K562 (cell line): ENCODE measurements at regions not wholly inside any gene's neighbourhood (a gene's known extent, or its start where the extent isn't known, plus 50 kb on each side); places are given as distances from the start of the nearest gene placed in this dataset.

Source experiments
- ATAC-seq: fragments of 200-7000 bp; cut with Tn5 transposase; 3 replicates; pipeline ENCODE4 v1.9.1; 2020; ENCODE audit warnings: moderate library complexity
- BruUV-seq: library from RNA; stranded (reverse); fragments of 400-500 nt; replicated peaks from 2 replicates; lab custom pipeline; 2021; lab: Mats Ljungman, UMichigan
- CTCF ChIA-PET: fragments of 300-600 bp; formaldehyde crosslinking; extraction: SDS; loops from one replicate; lab custom pipeline; 2021; ENCODE audit warnings: low intra/inter-chr PET ratio; lab: Yijun Ruan, JAX
- POLR2A ChIA-PET: fragments of 300-600, 350-650 bp; sonication (Branson Sonifier 250); formaldehyde crosslinking; extraction: SDS; loops from one replicate; lab custom pipeline; 2021; ENCODE audit warnings: antibody characterized with exemption, inconsistent platforms; lab: Yijun Ruan, JAX
- DNase-seq, 4 experiments: peaks; one replicate each; pipeline versions ENCODE4 v3.0.0 to v3.0.0-alpha.2; 2011 to 2018; ENCODE audit warnings: low spot score in 3 of 4, mixed read lengths in 3 of 4; ENCODE audit errors: extremely low read depth in 1 of 4
- FAIRE-seq: peaks from 2 replicates; lab custom pipeline; 2011; peaks lifted over from hg19 to GRCh38; lab: Jason Lieb, UNC
- H2AFZ ChIP-seq: 2 replicates; pipeline ENCODE4 v1.6.0; 2011; ENCODE audit warnings: low read depth, low read length, control low read depth, inconsistent platforms
- H3K27ac ChIP-seq: fragments of 200-600 bp; 3 replicates; pipeline ENCODE4 v1.8.0; 2011; ENCODE audit warnings: low read depth, mild to moderate bottlenecking, control low read depth, inconsistent platforms, low read length, moderate library complexity, mixed read lengths; ENCODE audit errors: extremely low read depth
- H3K27me3 ChIP-seq, 2 experiments: fragments of 300-600 bp in 1 of 2; 2 replicates in 1 of 2; 3 replicates in 1 of 2; pipeline versions ENCODE4 v1.6.0 to v1.8.0; 2011; ENCODE audit warnings: inconsistent platforms in 2 of 2, low read length in 2 of 2, mild to moderate bottlenecking in 1 of 2, mixed read lengths in 1 of 2, moderate library complexity in 1 of 2; ENCODE audit not compliant: control insufficient read depth in 2 of 2, insufficient read depth in 2 of 2
- H3K36me3 ChIP-seq: fragments of 300-600 bp; 3 replicates; pipeline ENCODE4 v1.8.0; 2011; ENCODE audit warnings: mild to moderate bottlenecking, low read length, inconsistent platforms; ENCODE audit not compliant: control insufficient read depth, insufficient read depth
- H3K4me1 ChIP-seq, 2 experiments: fragments of 200-600 bp in 1 of 2; replicated peaks in 1 of 2; 2 replicates in 1 of 2; 3 replicates in 1 of 2; pipeline versions ENCODE4 v1.5.1 to v1.8.0; 2011; ENCODE audit warnings: inconsistent platforms in 2 of 2, low read length in 2 of 2, mild to moderate bottlenecking in 1 of 2, mixed read lengths in 1 of 2, moderate library complexity in 1 of 2; ENCODE audit not compliant: control insufficient read depth in 2 of 2, insufficient read depth in 2 of 2
- H3K4me2 ChIP-seq: 2 replicates; pipeline ENCODE4 v1.6.1; 2011; ENCODE audit warnings: low read length, control low read depth, inconsistent platforms, mixed read lengths; ENCODE audit not compliant: insufficient read depth
- H3K4me3 ChIP-seq: fragments of 200-600 bp; sonication (generic), shearing (Covaris generic); 2 replicates; pipeline ENCODE4 v1.5.1; 2016; ENCODE audit warnings: control low read depth, inconsistent platforms
- H3K79me2 ChIP-seq: fragments of 200-600 bp; 3 replicates; pipeline ENCODE4 v1.8.0; 2011; ENCODE audit warnings: low read length, inconsistent platforms; ENCODE audit not compliant: control insufficient read depth, insufficient read depth
- H3K9ac ChIP-seq, 2 experiments: 2 replicates each; pipeline versions ENCODE4 v1.6.0 to v1.6.1; 2011; ENCODE audit warnings: low read depth in 2 of 2, low read length in 2 of 2, control low read depth in 1 of 2, inconsistent platforms in 1 of 2, mild to moderate bottlenecking in 1 of 2, mixed read lengths in 1 of 2; ENCODE audit not compliant: insufficient read depth in 1 of 2
- H3K9me1 ChIP-seq: one replicate; pipeline ENCODE4 v1.6.0; 2011; ENCODE audit warnings: inconsistent platforms, mild to moderate bottlenecking, low read length, moderate library complexity; ENCODE audit not compliant: control insufficient read depth, insufficient read depth
- H3K9me3 ChIP-seq: replicated peaks from 2 replicates; pipeline ENCODE4 v1.5.1; 2011; ENCODE audit warnings: low read depth, low read length, inconsistent platforms; ENCODE audit not compliant: control insufficient read depth, insufficient read depth
- H4K20me1 ChIP-seq: replicated peaks from 2 replicates; pipeline ENCODE4 v1.6.1; 2011; ENCODE audit warnings: low read length, inconsistent platforms, mixed read lengths; ENCODE audit not compliant: control insufficient read depth, insufficient read depth
- CHD4 ChIP-seq: fragments of 200-600 bp; sonication (generic); IDR thresholded peaks from 3 replicates; pipeline ENCODE4 v1.6.1; 2012; ENCODE audit warnings: low read depth, mild to moderate bottlenecking, mixed read lengths, low read length, inconsistent platforms; ENCODE audit not compliant: insufficient read depth, insufficient replicate concordance, poor library complexity, severe bottlenecking
- E2F3 ChIP-seq: fragments of 250-450 bp; sonication (Bioruptor Pico); IDR thresholded peaks from 2 replicates; pipeline ENCODE4 v1.4.0; 2020; ENCODE audit warnings: mild to moderate bottlenecking
- GATAD2B ChIP-seq: fragments of 450-650 bp; IDR thresholded peaks from 2 replicates; pipeline ENCODE4 v1.6.1; 2017; ENCODE audit warnings: mild to moderate bottlenecking, borderline replicate concordance
- HDAC2 ChIP-seq: fragments of 450-650 bp; IDR thresholded peaks from 2 replicates; pipeline ENCODE4 v1.6.1; 2016; ENCODE audit warnings: mild to moderate bottlenecking
- HMG20A ChIP-seq: fragments of 450-650 bp; formaldehyde crosslinking; conservative IDR thresholded peaks from 2 replicates; pipeline ENCODE4 v1.4.0; 2020; ENCODE audit warnings: mild to moderate bottlenecking, mixed read lengths
- LARP7 ChIP-seq: fragments of 450-650 bp; IDR thresholded peaks from 2 replicates; pipeline ENCODE4 v1.6.1; 2016
- MAFF ChIP-seq: IDR thresholded peaks from 2 replicates; pipeline ENCODE4 v1.6.1; 2012; ENCODE audit warnings: low read length, improper control_type of control experiment
- NCOA2 ChIP-seq, 2 experiments: fragments of 450-650 bp; IDR thresholded peaks; 2 replicates each; pipeline ENCODE4 v1.6.1; 2018; ENCODE audit warnings: mild to moderate bottlenecking in 2 of 2, moderate library complexity in 1 of 2; ENCODE audit not compliant: partially characterized antibody in 2 of 2
- NR2C2 ChIP-seq, 2 experiments: fragments of 200-800 bp in 1 of 2; sonication (Bioruptor generic) in 1 of 2; sonication (generic) in 1 of 2; formaldehyde crosslinking in 1 of 2; IDR thresholded peaks; 2 replicates each; pipeline versions ENCODE4 v1.6.1 to v1.8.0; 2016 to 2022; ENCODE audit warnings: mild to moderate bottlenecking in 1 of 2, missing compliant biosample characterization in 1 of 2, missing genetic modification characterization in 1 of 2, missing genetic modification reagents in 1 of 2
- ZNF584 ChIP-seq: fragments of 200-800 bp; sonication (Bioruptor generic); IDR thresholded peaks from 2 replicates; pipeline ENCODE4 v1.6.1; 2016; ENCODE audit warnings: low read depth, mild to moderate bottlenecking, missing genetic modification characterization, missing compliant biosample characterization
- WGBS: fragments of 100-300 bp; shearing (Covaris generic); methylation state at CpG from one replicate; pipeline ENCODE4 v1.1.6; 2016; ENCODE audit warnings: low coverage, mixed read lengths; ENCODE audit not compliant: insufficient coverage; ENCODE audit errors: missing lambda C conversion rate; 5-methylcytosine and 5-hydroxymethylcytosine counted together
- in situ Hi-C: fragments of 300-500 bp; cut with MboI; formaldehyde crosslinking; loops from 4 replicates; pipeline ENCODE4 v1.15.0; 2018; ENCODE audit warnings: inconsistent platforms, mixed read lengths
- intact Hi-C: fragments of 100-400 bp; cut with micrococcal nuclease; formaldehyde crosslinking; loops from 2 replicates; pipeline ENCODE4 v1.14.2; 2022
- TF ChIP-seq, protein P1 (sequence below): fragments of 450-650 bp; formaldehyde crosslinking; IDR thresholded peaks from 2 replicates; pipeline ENCODE4 v1.4.0; 2022; ENCODE audit warnings: mild to moderate bottlenecking, moderate library complexity
- TF ChIP-seq, protein P2 (sequence below): sonication (generic); formaldehyde crosslinking; IDR thresholded peaks from 2 replicates; pipeline ENCODE4 v1.8.1; 2023; ENCODE audit warnings: mild to moderate bottlenecking, missing genetic modification reagents

DNA sequence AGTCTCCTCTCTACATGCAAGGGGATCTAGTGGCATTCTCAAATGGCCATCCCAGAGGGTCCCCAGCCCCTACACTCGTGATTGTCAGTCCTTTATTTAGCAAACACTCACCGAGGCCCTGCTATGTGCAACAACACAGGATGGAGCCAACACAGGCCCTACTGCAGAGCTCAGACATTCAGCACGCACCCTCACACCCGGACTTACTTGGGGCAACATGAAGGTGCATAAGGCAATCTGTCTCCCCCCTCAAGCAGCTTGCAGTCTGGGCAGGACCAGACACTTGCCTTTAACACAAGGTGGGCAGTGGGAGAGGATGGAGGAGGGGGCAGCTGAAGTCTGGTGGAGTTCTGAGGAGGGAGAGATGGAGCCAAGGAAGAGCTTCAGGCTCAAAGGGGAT, 258.4 kb downstream of the XXYLT1 start:
- no peak overlapping the region for H3K9ac ChIP-seq
- H3K79me2 ChIP-seq, result no peaks in the 10 kb centered on the region
- ChIA-PET CTCF (no interaction called here), POLR2A (no interaction called here)
- H3K27ac ChIP-seq, result no peak overlapping the region
- no TSS peak for BruUV-seq
- H3K4me1 ChIP-seq, result no peaks in the 10 kb centered on the region
- in situ Hi-C loops, result no loop called here
- no peak overlapping the region for H3K4me2 ChIP-seq
- H3K36me3 ChIP-seq, result no peaks in the 10 kb centered on the region
- peaks cover 19 to 65% of the 10 kb centered on the region in 2 experiments; a peak in 4 of 5 replicates for H3K27me3 ChIP-seq
- intact Hi-C loops, result no loop called here
- TF ChIP-seq E2F3 (no peak), CHD4 (no peak), HMG20A (CRISPR knock-in tag) (no peak), HDAC2 (no peak), NR2C2 (CRISPR knock-in tag; IDR thresholded peaks at IDR 0.05) (no peak), NR2C2 (tag; IDR thresholded peaks at IDR 0.05) (no peak), ZNF584 (CRISPR knock-in tag) (no peak), LARP7 (no peak), NCOA2 (IDR thresholded peaks at IDR 0.05; ENCODE audit: partially characterized antibody in 2 of 2) (no peak), MAFF (no peak), GATAD2B (no peak)
- TF ChIP-seq, protein P1, sequence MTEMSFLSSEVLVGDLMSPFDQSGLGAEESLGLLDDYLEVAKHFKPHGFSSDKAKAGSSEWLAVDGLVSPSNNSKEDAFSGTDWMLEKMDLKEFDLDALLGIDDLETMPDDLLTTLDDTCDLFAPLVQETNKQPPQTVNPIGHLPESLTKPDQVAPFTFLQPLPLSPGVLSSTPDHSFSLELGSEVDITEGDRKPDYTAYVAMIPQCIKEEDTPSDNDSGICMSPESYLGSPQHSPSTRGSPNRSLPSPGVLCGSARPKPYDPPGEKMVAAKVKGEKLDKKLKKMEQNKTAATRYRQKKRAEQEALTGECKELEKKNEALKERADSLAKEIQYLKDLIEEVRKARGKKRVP (CRISPR knock-in tag), result no peak
- TF ChIP-seq, protein P2, sequence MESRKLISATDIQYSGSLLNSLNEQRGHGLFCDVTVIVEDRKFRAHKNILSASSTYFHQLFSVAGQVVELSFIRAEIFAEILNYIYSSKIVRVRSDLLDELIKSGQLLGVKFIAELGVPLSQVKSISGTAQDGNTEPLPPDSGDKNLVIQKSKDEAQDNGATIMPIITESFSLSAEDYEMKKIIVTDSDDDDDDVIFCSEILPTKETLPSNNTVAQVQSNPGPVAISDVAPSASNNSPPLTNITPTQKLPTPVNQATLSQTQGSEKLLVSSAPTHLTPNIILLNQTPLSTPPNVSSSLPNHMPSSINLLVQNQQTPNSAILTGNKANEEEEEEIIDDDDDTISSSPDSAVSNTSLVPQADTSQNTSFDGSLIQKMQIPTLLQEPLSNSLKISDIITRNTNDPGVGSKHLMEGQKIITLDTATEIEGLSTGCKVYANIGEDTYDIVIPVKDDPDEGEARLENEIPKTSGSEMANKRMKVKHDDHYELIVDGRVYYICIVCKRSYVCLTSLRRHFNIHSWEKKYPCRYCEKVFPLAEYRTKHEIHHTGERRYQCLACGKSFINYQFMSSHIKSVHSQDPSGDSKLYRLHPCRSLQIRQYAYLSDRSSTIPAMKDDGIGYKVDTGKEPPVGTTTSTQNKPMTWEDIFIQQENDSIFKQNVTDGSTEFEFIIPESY, result no peak
- DNase-seq (no peak), FAIRE-seq (no peak), ATAC-seq (no peak)
- no peaks in the 10 kb centered on the region for H4K20me1 ChIP-seq
- H3K9me1 ChIP-seq, result no peaks in the 10 kb centered on the region
- H3K4me3 ChIP-seq, result no peak overlapping the region
- H2AFZ ChIP-seq, result no peak overlapping the region
- WGBS, result 7% methylated on average over 4 of the region's 4 CpGs
- H3K9me3 ChIP-seq, result no peaks in the 10 kb centered on the region
